ENCODE measurements at regions not wholly inside any gene's neighbourhood (a gene's known extent, or its start where the extent isn't known, plus 50 kb on each side); places are given as distances from the start of the nearest gene placed in this dataset.

DNA sequence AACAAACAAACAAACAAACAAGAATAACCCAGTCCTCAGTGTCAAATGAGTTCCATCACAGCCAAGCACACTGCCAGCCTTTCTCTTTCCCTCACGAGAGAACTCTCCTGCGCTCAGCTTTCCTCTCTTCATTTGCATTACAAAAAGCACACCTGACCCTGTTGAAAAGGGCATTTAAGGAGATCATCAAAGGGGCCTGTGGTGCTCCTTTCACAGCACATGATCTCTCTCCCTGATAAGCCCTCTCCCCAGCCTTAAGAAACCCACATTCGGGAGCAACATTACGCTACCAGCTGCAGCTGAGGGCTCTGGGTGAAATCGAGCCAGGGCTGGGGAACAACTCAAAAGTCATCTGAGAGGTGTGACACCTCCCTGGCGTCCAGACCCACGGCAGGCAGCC is 165.6 kb upstream of the TMCC3 start:
- no peak for DNase-seq (ENCODE audit: low read depth)

DNA sequence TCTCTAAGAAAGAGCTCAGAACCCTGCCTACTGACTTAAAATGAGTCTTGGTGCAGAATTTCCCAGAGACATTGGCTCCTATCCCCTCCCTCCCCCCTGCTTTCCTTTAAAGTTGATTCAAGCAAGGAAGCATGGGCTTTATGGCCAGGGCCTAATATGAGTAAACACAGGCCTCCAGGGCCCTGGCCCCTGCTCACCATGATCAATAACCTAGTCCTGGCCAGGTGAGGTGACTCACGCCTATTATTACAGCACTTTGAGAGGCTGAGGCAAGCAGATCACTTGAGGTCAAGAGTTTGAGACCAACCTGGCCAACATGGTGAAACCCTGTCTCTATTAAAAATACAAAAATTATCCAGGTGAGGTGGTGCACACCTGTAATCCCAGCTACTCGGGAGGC is 165.1 kb upstream of the TMCC3 start:
- no peak for DNase-seq (ENCODE audit: low read depth)

DNA sequence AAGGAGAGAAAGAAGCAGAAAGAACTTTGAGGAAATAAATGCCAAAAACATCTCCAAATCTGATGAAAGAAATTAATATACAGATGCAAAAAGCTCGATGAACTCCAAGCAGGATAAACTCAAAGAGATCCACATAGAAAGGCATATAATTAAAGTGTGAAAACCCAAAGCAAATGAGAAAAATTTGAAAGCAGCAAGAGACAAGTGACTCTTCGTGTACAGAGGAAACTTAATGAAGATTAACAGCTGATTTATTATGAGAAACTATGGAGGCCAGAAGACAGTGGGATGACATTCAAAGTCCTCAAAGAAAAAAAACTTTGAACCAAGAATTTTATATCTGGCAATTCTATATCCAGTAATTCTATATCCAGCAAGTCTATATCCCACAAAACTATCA is 163.0 kb upstream of the TMCC3 start:
- DNase-seq (ENCODE audit: low read depth), result no peak

DNA sequence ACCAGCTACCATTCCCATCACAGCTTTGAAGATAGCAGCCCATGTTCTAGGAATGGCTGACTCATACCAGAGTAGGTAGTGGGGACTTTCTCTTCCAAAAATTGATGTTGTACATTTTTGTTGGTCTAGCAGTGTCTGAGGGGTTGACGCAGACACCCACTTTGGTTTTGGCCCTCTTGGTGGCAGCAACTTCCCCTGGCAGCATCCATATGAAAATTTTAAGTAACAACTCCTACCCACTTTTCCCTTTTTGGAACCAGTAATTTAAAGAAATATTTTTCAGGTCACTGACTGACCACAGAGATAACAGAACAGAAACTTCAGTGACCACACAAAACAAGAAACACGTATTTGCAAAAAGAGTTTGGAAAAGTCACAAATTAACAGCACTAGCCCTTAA is 162.0 kb upstream of the TMCC3 start:
- DNase-seq (ENCODE audit: low read depth), result no peak

DNA sequence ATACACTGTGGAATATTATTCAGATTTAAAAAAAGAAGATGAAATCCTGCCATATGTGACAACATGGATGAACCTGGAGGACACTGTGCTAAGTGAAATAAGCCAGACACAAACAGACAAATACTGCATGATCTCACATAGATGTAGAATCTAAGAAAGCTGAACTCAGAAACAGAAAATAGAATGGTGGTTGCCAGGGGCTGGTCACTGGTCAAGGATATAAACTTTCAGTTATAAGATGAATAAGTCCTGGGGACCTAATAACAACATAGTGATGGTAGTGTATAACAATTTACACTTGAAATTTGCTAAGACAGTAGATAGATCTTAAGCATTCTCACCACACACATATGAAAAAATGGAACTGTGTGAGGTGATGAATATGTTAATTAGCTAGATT is 161.3 kb upstream of the TMCC3 start:
- no peak for DNase-seq (ENCODE audit: low read depth)

DNA sequence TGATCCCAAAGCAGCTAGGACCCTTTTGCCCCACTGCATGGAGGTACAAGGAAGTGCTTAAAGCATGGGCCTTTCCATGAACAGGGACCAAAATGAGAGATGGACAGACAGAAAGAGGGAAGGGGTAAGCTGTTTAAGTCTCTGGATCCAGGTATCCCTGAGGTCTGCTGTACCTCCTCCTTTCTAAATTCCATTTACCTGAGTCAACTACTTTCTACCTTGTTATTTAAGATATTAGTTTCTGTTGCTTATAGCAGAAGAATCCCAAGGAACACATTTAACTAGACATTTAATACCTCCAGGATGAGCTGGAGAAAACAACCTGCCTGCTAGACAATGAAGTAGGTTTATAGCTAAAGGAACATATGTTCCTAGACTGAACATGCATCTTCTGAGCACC is 157.6 kb upstream of the TMCC3 start:
- no peak for DNase-seq (ENCODE audit: low read depth)

DNA sequence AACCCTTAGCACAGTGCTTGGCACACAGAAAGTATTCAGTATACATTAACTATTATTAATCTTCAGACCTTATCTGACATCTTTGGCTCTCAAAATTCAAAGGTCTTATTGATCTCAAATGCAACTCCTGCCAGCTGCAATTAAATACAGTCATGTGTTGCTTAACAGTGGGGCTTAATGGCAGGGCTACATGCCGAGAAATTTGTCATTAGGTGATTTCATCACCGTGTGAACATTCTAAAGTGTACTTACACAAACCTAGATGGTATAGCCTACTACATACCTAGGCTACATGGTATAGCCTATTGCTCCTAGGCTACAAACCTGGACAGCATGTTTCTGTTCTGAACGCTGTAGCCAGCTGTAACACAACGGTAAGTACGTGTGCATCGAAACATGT is 156.3 kb upstream of the TMCC3 start:
- DNase-seq (ENCODE audit: low read depth), result no peak

DNA sequence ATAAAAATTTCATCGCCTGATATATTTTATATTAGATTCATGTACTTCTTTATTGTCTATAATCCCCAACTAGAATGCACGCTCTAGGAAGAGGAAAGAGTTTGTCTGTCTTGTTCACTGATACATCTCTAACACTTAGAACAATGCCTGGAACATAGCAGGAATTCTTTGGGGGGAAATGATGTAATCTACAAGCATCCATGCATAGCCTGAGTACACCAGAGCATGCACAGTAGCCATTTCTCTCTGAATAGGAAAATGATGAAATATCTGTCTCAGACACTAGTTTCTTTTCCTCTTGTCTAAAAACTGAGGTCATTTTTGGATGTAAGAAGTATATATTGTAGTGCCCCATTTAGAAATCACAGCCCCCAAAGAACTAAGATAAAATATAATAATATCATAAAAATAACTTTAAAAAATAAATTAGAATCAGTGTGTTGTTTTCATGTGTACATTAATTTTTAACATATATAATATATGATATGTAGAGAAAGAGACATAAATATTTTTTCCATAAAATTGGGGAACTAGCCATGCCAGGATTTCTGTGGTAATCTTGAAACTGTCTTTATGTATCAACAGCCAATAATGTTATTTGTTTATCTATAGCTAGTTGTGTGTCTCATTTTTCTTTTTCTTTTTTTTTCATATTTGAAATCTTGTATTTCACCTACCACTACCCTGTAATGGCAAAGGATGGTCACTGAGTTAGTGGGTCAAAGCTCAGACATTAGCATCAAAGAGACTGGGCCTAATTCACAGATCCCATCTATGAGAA is 155.6 kb upstream of the TMCC3 start:
- no peak for DNase-seq (ENCODE audit: low read depth)

DNA sequence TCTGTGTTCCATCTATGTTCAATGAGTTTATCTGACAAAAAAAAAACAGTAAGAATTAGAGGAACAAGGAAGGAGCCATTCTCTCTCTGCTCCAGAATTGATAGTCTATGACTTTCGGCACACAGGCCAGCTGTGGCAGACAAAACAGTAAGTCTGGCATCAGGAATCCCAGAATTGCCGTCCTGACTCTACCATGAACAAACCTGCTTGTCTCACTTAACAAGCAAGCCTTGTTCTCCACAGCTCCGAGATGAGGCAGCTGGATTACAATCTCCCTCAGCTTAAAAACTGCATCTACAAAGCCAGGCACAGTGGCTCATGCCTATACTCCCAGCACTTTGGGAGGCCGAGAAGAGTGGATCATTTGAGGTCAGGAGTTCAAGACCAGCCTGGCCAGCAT is 153.6 kb upstream of the TMCC3 start:
- no peak for DNase-seq (ENCODE audit: low read depth)

DNA sequence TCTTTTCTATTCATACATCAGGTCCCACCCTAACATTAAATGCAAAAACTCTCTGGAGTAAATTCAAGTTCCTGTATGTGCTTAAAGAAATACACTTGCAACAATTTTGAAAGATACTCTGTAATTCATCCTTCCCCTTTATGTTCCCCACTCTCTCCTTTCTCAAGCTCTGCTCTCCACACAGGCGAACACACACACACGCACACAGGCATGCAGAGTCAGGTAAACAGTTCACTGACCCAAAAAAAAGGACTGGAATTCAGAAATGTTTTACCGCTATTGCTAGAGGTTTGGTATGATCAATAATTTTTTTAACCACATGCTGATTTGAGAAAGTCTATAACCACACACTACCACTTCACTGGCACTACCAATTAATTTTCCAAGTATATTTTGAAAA is 152.4 kb upstream of the TMCC3 start:
- DNase-seq (ENCODE audit: low read depth), result no peak

DNA sequence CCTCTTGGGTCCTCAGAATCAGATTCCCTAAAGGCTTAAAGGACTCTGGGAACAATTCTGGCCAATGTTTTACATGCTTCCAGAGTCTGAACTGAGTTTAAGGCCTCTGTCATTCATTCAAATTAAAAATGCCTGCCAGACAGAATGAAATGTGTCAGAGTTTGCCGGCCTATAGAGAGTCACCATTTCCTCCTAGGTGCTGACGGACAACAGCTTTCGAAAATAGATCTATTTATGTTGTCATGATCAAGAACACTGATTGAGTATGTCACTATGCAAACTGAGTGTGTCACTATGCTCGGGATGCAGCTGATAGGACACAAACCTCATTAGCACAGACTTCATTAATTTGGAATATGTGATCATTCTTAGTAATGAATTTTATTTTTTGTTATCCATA is 151.4 kb upstream of the TMCC3 start:
- no peak for DNase-seq (ENCODE audit: low read depth)

DNA sequence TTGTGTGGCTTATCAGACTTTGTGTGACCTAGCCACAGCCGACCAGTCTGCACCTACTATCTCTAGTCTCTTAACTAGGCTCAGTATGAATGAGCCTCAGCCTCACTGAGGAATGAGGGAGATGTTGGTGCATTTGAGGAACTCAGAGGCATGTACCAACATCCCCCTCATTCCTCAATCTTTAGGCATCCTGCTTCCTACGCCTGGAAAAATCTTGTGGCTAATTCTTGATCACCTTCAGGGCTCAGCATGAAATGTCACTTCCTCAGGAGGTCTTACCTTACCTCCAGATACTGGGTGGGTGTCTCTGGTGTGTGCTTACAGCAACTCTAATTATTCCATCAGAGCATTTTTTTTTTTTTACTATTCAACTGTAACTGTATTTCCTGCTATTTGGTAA is 148.8 kb upstream of the TMCC3 start:
- DNase-seq (ENCODE audit: low read depth), result no peak

DNA sequence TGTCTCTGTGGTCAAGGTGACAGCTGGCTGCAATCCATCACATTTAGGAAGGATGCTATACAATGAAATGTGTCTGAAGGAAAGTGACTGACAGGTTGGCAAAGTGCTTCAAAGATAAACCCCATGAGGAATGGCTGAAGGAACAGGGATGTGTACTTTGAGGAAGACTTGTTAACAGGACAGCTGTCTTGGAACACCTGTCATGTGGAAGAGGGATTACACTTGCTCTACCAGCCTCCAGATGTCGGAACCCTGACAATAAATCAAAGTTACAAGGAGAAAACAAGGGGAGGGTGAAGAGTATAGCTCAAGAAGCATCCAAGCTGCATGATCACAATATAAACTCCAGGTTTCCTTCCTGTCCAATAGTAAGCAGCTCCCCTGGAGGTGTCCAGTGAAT is 147.8 kb upstream of the TMCC3 start:
- no peak for DNase-seq (ENCODE audit: low read depth)

DNA sequence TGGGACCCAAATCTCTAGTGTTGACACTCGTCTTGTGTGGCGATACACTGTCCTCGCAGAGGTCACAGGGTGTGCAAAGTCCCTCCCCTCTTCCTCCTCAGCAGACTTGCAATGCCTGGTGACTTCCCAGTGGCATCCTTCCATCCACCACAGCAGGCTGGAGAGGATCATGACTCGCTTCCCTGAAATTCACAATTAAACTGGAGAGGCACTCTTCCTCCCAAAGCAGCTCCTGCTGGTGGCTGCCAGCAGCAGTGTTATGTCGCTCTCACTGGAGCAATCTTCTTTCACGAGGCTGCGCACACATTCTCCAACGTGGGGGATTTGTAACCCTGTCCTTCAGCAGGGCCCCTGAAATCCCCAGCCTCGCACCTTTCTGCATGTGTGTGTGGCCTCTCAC is 145.2 kb upstream of the TMCC3 start:
- no peak for DNase-seq (ENCODE audit: low read depth)

DNA sequence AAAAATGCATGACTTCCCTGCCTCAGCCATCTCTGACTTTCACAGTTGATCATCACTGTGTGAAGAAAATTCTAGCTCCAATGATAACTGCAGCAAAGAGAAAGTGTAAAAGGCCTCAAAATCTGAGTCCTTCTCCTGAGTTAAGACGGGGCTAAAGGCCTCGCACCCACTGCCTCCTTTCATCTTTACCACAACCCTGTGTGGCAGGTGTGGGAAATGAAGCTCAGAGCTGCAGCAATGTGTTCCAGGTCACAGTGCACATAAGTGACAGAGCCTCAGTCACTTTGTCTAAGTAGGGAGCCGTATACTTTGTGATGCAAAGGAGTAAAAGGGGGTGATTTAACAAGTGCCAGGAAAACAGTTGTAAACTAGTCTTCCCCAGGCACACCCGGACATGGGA is 144.7 kb upstream of the TMCC3 start:
- DNase-seq (ENCODE audit: low read depth), result no peak

DNA sequence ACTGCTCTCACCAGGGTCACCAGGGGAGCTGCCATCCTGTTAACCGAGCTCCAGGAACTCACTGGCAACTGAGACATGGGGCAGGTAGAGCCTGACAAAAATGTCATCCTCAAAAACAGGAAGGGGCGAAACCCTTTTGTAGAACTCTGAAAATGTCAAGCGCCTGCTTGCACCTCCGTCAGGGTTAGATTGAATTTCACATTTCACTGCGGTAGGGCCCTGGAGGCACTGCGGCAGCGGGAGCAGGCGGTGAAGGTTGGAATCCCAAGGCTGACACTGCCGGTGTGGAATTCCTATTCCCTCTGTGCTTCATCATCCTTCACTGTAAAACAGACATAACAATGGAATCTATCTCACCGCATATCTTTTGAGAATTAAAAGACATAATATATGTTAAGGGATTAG is 142.8 kb upstream of the TMCC3 start:
- DNase-seq (ENCODE audit: low read depth), result no peak

DNA sequence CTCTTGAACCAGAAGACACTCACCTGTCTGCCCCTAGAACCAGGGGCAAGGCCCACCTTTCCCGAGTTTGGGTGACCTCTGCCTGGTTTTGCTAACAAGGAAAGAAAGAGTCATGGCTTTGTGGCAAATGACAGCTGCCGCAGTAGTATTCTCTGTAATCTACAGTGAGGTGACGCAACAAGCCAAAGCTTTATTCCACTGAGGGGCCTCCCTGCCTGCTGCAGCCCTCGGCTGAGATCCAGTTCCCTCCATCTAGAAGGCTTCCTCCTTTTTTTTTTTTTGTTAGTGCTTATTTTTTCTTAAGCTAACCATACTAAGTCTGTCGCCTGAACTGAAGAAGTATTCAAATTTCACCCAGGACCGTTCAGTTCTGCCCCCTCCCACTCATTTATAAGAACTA is 142.3 kb upstream of the TMCC3 start:
- DNase-seq (ENCODE audit: low read depth), result no peak

DNA sequence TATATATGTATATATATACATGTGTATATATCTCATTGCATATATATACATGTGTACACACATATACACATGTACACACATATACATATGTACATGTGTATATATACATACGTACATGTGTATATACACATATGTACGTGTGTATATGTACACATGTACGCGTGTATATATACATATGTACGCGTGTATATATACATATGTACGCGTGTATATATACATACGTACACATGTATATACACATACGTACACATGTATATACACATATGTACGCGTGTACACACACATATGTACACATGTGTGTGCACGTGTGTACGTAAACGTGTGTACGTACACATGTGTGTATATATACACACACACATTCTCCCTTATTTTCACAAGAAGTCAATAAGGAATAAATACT is 141.6 kb upstream of the TMCC3 start:
- DNase-seq (ENCODE audit: low read depth), result no peak

DNA sequence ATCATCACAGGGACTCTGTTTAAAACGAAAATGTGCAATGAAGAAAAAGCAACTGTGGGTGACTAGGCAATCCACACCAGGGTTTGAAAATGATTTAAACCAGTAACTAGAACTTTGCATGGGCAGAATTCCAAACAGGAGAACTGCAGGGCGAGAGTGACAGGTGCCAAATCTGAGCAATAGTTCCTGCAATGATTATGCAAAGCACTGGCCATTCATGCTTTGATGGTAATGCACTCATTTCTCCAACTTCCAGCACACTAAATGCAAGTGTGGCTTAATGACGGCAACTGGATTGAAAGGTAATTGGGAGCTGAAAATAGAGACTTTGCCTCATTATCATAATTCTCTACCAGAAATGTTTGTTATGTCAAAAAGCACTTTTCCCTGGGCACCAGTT is 140.5 kb upstream of the TMCC3 start:
- no peak for DNase-seq (ENCODE audit: low read depth)

DNA sequence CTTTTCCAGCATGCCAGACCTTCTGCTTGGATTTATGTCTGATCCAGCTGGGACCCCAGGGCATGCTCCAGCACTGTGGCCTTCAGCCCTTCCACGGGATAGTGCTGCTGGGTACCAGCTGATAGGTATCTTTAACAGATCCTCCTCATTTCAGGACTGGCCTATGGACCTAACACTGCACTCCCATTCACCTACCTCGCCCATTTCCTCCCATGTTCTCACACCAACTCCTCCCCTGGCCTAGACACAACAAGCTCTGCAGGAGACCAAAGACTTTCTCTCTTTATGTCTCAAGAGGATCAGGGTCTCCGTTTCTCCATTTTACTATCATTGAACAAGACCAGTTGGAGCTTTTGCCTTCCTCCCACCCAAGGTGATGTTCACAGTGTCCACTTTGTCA is 140.0 kb upstream of the TMCC3 start:
- DNase-seq (ENCODE audit: low read depth), result no peak

DNA sequence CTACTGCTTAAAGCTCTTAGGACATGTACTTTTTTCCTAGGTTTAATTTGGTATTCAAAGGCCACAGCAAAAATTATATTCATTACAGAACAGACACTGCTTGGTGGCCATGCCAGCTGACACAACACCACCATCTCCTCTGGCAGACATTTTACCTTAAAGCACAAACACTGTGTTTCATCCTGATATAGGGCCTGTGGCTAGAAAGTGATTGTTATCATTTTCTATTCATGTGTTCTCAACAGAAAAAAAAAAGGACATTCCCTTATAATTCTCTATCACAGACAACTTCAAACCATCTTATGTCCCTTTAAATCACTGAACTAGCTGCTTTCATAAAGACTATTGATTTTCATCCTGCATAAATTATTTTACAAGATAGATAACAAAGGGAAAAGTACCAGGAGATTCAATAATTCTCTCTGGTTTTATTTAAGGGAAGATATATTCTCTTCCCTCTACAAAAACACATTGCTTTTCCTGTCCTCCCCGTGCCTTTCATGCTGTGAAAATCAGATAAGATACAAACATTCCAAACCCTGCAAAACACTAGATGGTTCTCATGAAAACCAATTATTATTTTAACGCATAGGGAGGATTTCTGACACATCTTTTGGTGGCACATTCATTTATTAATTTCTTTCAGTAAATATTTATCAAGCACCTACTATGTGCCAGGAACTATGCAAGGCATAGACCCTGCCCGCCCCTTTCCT is 139.3 kb upstream of the TMCC3 start:
- DNase-seq (ENCODE audit: low read depth), result peak; percentile 68

DNA sequence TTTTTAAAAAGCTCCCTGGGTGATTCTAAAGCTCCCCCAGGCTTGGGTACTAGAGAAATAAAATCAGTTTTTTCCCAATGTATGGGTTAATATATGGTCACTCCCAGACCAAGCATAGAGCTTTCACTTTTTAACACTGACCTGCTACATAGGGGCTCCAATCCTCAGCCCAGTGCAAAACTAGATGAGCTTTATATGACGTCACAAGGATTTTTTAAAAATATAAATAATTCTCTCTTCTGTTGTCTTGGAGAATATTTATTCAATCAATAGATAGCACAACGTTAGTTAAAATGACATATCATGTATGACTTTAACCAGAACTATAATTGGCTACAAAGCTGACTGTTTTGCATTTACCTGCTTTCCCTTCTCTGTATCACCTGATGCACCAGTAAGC is 137.9 kb upstream of the TMCC3 start:
- DNase-seq (ENCODE audit: low read depth), result no peak

DNA sequence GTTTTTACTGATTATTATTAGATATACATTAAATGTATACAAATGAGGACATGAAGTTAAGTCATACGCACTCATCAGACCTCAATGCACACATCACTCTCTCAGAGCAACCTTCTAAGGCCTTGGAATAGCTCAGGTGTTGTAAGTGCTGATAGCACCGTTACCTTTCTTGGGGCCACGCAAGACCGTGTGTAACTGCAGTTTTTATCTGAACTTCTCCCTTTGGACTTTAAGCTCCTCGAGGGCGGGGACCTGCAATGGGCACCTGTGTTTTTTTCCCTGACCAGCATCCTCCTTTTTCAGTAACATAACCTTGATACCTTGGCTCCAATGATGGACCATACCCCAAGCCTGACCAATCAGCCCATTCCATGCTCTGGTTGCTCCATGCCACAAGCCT is 136.5 kb upstream of the TMCC3 start:
- no peak for DNase-seq (ENCODE audit: low read depth)

DNA sequence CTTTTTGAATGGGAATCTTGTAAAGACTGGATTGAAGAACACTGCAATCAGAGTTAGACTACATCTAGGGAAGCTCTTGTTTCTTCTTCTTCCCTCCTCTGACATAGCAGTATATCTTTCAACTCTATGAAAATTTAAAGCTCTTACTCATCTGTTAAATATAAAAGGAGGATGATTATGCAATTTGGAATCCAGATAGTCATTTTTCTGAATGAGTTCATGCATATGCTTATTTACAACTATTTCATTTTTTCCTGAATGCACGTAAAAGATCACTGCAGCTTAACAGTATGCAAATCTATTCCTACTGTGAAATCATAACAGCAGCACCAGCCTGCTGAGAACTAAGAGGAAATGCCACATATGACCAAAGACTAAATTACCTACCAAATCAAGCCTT is 133.5 kb upstream of the TMCC3 start:
- DNase-seq (ENCODE audit: low read depth), result no peak
